ENCODE measurements at regions not wholly inside any gene's neighbourhood (a gene's known extent, or its start where the extent isn't known, plus 50 kb on each side); places are given as distances from the start of the nearest gene placed in this dataset.

- no peak overlapping the region for H3K4me2 ChIP-seq (ENCODE audit: low read length)
- no peak overlapping the region for H3K9ac ChIP-seq
- no peaks in the 10 kb centered on the region for H3K27me3 ChIP-seq (ENCODE audit: control insufficient read depth, insufficient read depth, low read length)
- no peaks in the 10 kb centered on the region for H3K79me2 ChIP-seq
- H2AFZ ChIP-seq: no peak overlapping the region
- H3K4me1 ChIP-seq: no peaks in the 10 kb centered on the region
- H3K27ac ChIP-seq: no peak overlapping the region
- H3K4me3 ChIP-seq (ENCODE audit: low read depth, low read length): no peak overlapping the region
- no peaks in the 10 kb centered on the region for H3K36me3 ChIP-seq (ENCODE audit: control insufficient read depth, insufficient read depth, low read length)
- no peaks in the 10 kb centered on the region for H3K9me3 ChIP-seq (ENCODE audit: control insufficient read depth, low read length)
- TF ChIP-seq, protein P1, sequence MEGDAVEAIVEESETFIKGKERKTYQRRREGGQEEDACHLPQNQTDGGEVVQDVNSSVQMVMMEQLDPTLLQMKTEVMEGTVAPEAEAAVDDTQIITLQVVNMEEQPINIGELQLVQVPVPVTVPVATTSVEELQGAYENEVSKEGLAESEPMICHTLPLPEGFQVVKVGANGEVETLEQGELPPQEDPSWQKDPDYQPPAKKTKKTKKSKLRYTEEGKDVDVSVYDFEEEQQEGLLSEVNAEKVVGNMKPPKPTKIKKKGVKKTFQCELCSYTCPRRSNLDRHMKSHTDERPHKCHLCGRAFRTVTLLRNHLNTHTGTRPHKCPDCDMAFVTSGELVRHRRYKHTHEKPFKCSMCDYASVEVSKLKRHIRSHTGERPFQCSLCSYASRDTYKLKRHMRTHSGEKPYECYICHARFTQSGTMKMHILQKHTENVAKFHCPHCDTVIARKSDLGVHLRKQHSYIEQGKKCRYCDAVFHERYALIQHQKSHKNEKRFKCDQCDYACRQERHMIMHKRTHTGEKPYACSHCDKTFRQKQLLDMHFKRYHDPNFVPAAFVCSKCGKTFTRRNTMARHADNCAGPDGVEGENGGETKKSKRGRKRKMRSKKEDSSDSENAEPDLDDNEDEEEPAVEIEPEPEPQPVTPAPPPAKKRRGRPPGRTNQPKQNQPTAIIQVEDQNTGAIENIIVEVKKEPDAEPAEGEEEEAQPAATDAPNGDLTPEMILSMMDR (IDR thresholded peaks at IDR 0.05): no peak
Observed at GRCh38 chr14:44791730-44792129, 170.0 kb downstream of the KLHL28 start.

GRCh38 chr14:44788612-44789011 lies 173.1 kb downstream of the KLHL28 start:
- Histone ChIP-seq H3K27ac (no peak overlapping the region), H3K79me2 (no peaks in the 10 kb centered on the region), H3K9me3 (ENCODE audit: control insufficient read depth, low read length) (no peaks in the 10 kb centered on the region), H3K36me3 (ENCODE audit: control insufficient read depth, insufficient read depth, low read length) (no peaks in the 10 kb centered on the region), H3K9ac (no peak overlapping the region), H2AFZ (no peak overlapping the region), H3K4me3 (ENCODE audit: low read depth, low read length) (no peak overlapping the region), H3K27me3 (ENCODE audit: control insufficient read depth, insufficient read depth, low read length) (no peaks in the 10 kb centered on the region), H3K4me1 (peaks cover 4% of the 10 kb centered on the region), H3K4me2 (ENCODE audit: low read length) (no peak overlapping the region)
- TF ChIP-seq, protein P1 (IDR thresholded peaks at IDR 0.05): no peak

- H3K27ac ChIP-seq: no peak overlapping the region
- H3K9ac ChIP-seq: no peak overlapping the region
- no peaks in the 10 kb centered on the region for H3K9me3 ChIP-seq (ENCODE audit: control insufficient read depth, low read length)
- peaks cover 6% of the 10 kb centered on the region for H3K4me1 ChIP-seq
- no peaks in the 10 kb centered on the region for H3K27me3 ChIP-seq (ENCODE audit: control insufficient read depth, insufficient read depth, low read length)
- H3K4me2 ChIP-seq (ENCODE audit: low read length): no peak overlapping the region
- no peak overlapping the region for H2AFZ ChIP-seq
- no peaks in the 10 kb centered on the region for H3K36me3 ChIP-seq (ENCODE audit: control insufficient read depth, insufficient read depth, low read length)
- H3K4me3 ChIP-seq (ENCODE audit: low read depth, low read length): no peak overlapping the region
- TF ChIP-seq, protein P1 (IDR thresholded peaks at IDR 0.05): no peak
- no peaks in the 10 kb centered on the region for H3K79me2 ChIP-seq
Observed at GRCh38 chr14:44785096-44785495, 176.7 kb downstream of the KLHL28 start.

DNA sequence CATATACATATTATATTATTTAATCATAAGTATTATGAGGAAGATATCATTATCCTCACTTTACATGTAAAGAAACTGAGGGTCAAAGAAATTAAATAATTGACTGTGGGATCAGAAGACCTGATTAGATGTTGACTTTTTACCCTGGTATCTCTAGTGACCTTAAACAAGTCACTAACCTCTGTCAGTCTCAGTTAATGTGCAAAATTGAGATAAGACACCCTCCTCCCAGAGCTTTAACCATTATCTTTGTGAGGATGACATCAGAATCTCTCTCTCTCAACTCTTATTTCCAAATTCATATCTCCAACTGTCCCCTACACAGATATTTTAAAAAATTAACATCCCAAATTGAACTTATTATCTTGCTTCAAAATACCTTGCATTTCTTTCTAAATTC lies 177.8 kb downstream of the KLHL28 start:
- no peak overlapping the region for H3K4me3 ChIP-seq (ENCODE audit: low read depth, low read length)
- no peaks in the 10 kb centered on the region for H3K36me3 ChIP-seq (ENCODE audit: control insufficient read depth, insufficient read depth, low read length)
- H3K27me3 ChIP-seq (ENCODE audit: control insufficient read depth, insufficient read depth, low read length): no peaks in the 10 kb centered on the region
- no peak overlapping the region for H3K27ac ChIP-seq
- no peaks in the 10 kb centered on the region for H3K9me3 ChIP-seq (ENCODE audit: control insufficient read depth, low read length)
- TF ChIP-seq, protein P1 (IDR thresholded peaks at IDR 0.05): no peak
- H3K4me2 ChIP-seq (ENCODE audit: low read length): no peak overlapping the region
- no peaks in the 10 kb centered on the region for H3K79me2 ChIP-seq
- no peak overlapping the region for H2AFZ ChIP-seq
- H3K9ac ChIP-seq: no peak overlapping the region
- H3K4me1 ChIP-seq: peaks cover 6% of the 10 kb centered on the region

GRCh38 chr14:44782775-44783238 lies 178.9 kb downstream of the KLHL28 start:
- Histone ChIP-seq H2AFZ (no peak overlapping the region), H3K4me2 (ENCODE audit: low read length) (no peak overlapping the region), H3K4me3 (ENCODE audit: low read depth, low read length) (no peak overlapping the region), H3K36me3 (ENCODE audit: control insufficient read depth, insufficient read depth, low read length) (no peaks in the 10 kb centered on the region), H3K9me3 (ENCODE audit: control insufficient read depth, low read length) (no peaks in the 10 kb centered on the region), H3K9ac (no peak overlapping the region), H3K27me3 (ENCODE audit: control insufficient read depth, insufficient read depth, low read length) (no peaks in the 10 kb centered on the region), H3K27ac (no peak overlapping the region), H3K79me2 (no peaks in the 10 kb centered on the region), H3K4me1 (peaks cover 6% of the 10 kb centered on the region)
- TF ChIP-seq, protein P1 (IDR thresholded peaks at IDR 0.05): no peak
